ENCODE measurements at regions not wholly inside any gene's neighbourhood (a gene's known extent, or its start where the extent isn't known, plus 50 kb on each side); places are given as distances from the start of the nearest gene placed in this dataset.

DNA sequence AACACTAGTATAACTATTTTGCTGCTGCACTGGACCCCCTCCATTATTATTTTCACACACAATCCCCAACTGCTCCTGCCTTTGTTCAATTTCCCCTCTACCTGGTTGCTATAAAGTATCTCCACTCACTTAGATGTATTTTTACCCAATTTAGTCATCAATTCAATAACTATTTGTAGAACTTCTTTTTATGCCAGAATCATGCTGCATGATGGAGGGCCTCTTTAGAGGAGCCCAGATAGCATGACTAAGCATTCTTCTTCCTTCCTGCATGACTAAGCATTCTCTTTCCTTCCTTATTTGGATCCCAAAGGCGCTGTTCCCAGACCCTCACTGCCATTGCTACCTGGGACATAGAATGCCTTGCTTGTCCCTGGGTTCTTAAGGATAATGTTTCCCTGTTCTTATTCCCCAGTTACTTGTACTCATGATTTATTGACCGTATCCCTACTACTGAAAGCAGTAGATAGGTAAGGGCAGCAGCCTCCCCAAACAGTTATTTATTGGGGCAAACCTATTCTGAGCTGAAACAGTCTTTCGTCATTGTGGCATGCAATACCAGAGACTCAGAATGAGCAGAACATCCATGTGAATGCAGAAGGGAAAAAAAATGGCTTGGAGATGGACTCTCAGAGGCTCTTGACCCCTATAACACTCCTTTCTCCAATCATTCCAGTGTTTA is 89.3 kb upstream of the AKT3 start:
- TF ChIP-seq, protein P1, sequence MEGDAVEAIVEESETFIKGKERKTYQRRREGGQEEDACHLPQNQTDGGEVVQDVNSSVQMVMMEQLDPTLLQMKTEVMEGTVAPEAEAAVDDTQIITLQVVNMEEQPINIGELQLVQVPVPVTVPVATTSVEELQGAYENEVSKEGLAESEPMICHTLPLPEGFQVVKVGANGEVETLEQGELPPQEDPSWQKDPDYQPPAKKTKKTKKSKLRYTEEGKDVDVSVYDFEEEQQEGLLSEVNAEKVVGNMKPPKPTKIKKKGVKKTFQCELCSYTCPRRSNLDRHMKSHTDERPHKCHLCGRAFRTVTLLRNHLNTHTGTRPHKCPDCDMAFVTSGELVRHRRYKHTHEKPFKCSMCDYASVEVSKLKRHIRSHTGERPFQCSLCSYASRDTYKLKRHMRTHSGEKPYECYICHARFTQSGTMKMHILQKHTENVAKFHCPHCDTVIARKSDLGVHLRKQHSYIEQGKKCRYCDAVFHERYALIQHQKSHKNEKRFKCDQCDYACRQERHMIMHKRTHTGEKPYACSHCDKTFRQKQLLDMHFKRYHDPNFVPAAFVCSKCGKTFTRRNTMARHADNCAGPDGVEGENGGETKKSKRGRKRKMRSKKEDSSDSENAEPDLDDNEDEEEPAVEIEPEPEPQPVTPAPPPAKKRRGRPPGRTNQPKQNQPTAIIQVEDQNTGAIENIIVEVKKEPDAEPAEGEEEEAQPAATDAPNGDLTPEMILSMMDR (IDR thresholded peaks at IDR 0.05; ENCODE audit: low read depth, low read length) = no peak
- TF ChIP-seq, protein P2, sequence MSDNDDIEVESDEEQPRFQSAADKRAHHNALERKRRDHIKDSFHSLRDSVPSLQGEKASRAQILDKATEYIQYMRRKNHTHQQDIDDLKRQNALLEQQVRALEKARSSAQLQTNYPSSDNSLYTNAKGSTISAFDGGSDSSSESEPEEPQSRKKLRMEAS (IDR thresholded peaks at IDR 0.05; ENCODE audit: low read depth, low read length) = no peak
- TF ChIP-seq MYC (IDR thresholded peaks at IDR 0.05; ENCODE audit: low read depth, low read length) (no peak), POLR2A (IDR thresholded peaks at IDR 0.05; ENCODE audit: extremely low read depth, insufficient read length) (no peak)

All from NB4 (cell line).